HG02759 (cell line): ENCODE measurements at regions not wholly inside any gene's neighbourhood (a gene's known extent, or its start where the extent isn't known, plus 50 kb on each side); places are given as distances from the start of the nearest gene placed in this dataset.
"Not testable (repeated sequence)": the region's sequence is repeated elsewhere in the genome, so short reads cannot be mapped to it uniquely, and the experiment has no call there.

Experiments used
- ATAC-seq: cut with Tn5 transposase; IDR thresholded peaks from one replicate; pipeline ENCODE4 v1.9.1; 2021; ENCODE audit warnings: mild to moderate bottlenecking, moderate library complexity; ENCODE audit not compliant: unreplicated experiment

DNA sequence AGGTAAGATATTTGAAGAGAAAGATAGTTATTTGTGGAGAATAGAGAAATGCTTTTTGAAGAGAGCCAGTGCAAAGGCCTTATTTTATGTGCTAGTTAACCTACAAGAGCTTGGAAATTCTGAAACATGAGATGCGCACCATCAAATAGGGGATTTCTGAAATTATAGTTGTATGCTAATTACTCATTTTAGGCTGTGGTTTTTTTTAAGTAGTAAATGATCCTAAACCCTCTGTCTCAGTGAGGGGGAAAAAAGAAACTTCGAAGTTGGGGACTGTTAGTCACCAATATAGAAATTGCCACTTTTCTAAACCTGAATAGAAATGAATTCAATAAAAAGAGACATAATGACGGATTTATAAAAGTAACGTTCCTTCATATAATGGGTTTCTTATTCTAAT lies 119.3 kb upstream of the MDFIC start:
- no peak for ATAC-seq

DNA sequence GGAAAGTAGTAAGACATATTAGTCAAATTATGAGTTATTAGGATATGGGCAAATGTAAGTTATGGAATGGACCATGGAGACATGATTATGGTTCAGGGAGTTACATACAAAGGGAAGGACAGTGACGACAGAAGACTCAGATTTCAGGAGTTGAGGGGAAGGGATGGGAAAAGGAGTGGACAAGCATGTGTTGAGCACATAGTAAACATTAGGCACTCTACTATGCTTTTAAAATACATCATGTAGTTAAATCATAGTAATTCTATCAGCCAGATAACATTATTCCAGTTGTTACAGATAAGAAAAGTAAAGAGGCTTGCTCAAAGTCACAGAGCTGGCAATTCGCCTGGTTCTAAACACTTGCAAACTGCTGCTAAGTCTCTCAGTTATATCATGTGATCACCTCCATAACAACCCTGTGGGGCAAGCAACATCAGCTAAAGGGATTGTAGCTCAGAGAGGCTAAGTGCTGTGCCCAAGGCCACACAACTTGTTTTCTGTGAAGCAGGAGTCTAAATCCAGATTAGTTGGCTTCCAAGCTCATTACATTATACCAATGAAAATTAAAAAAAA lies 115.2 kb upstream of the MDFIC start:
- ATAC-seq: no peak

DNA sequence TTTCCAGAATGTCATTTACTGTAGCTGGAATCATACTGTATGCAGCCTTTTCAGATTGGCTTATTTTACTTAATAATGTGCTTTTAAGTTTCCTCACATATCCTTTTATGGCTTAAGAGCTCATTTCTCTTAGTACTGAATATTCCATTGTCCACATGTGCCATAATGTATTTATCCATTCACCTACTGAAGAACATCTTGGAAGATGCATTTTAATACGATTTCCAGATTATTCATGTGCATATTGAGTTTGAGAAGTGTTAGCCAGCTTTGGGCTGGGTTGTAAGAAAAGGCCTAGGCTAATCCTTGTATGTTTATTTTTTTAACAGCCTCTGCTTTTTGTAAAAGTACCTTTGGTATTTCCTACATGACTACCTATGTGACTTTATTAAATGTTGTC lies 109.3 kb upstream of the MDFIC start:
- no peak for ATAC-seq

- ATAC-seq: no peak
Measured at GRCh38 chr7:114813624-114814023, 108.3 kb upstream of the MDFIC start.

DNA sequence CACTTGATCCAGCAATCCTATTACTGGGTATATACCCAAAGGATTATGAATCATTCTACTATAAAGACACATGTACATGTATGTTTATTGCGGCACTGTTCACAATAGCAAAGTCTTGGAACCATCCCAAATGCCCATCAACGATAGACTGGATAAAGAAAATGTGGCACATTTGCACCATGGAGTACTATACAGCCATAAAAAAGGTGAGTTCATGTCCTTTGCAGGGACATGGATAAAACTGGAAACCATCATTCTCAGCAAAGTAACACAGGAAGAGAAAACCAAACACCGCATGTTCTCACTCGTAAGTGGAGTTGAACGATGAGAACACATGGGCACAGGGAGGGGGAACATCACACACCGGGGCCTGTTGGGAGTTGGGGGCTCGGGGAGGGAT lies 104.9 kb upstream of the MDFIC start:
- not testable (repeated sequence) for ATAC-seq

DNA sequence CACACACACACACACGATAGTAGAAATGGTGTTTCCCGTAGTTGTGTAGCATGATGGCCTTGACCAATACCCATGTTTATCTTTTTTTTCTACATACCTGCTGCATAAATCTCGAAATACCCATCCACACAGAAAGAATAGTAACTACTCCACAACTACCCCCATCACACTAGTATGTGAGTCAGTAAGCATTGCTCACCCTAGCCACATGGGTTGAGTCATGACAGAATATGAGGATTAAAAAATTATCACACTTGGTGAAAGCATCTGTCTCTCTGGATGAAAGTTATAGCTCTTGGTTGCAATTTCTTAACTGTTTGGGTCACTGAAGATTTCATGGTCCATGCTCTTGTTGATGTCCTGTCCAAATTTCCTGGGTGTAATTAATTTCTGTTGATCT lies 103.4 kb upstream of the MDFIC start:
- ATAC-seq: no peak

DNA sequence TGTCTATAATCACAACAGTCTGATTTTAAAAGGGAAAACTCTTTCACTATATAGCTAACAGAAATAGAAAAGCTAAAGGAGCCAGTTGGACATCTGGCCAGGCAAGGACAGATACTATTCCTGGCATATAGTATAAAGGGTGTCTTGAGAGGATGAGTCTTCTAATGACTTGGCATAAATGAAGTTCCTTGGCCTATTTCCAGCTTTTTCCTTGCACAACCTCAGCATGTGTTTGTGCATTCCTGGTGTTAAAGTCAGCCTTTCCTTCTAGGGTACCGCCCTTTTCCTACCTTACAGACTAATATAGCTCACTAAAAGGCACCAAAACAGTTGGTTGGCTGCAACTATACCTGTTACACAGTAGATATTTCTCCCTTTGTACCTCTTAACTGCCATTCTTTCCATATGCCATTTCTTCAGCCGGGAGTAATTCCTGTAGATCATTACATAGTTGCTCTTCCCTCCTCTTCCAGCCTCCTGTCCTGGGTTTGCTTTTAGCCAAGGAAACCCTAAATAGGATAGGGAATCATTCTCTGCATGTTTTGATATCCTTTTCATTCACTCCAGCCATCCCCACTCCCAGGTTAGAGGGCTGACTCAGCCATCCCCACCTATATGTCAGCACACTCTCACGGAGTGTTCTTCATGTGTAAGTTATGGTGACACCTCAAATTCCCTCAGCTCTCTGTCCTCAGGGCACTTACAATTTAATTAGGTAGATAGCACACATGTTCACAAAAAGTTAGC lies 102.1 kb upstream of the MDFIC start:
- ATAC-seq: no peak

GRCh38 chr7:114821030-114821900 lies 100.6 kb upstream of the MDFIC start:
- ATAC-seq: no peak

DNA sequence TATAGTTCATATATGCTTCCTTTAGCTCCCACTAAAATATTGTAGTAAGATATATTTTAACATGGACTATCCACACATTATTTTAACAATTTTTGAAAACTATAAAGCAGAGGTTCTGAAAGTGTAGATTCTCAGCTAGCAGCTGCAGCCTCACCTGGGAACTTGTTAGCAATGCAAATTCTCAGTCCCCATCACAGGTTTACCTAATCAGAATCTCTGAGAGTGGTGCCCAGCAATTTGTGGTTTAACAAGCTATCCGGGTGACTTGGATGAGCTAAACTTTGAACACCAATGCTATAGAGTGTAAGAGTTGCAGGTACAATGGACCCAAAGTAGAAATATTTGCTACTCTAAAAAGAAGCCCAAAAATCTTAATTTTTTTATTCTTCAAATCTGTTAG lies 99.8 kb upstream of the MDFIC start:
- ATAC-seq: no peak

DNA sequence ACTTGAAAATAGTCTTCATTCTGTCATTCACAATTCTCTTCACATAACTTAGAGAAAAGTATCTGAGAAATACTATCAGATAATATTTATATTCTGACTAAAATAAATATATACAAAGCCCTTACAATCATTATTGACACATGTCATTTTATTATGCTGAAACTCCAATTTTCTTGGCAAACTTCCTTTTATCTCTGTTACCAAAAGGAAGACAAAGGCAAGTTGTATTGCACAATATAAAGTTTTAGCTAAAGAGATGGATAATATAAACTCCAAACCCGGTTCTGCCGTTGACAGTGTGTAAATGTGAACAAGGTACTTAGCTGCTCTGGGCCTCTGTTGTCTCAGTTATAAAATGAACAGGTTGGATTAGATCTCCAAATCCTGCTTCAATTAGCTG lies 99.0 kb upstream of the MDFIC start:
- ATAC-seq: no peak

DNA sequence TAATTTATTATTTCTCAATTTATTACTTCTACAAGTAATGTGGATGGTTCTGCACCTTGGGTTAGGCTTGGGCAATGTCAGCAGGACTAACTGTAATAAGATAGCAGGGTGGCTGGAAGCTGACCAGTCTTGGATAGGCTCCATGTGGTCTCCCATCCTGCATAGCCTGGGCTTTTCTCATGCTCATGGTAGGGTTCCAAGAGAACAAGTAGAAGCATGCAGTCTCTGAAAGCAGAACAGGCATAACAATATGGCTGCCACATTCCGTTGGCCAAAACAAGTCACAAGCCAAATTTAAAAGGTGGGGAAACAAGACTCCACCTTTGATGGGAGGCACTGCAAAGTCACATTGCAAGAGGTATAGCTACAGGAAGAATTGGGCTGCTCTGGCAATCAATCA lies 98.6 kb upstream of the MDFIC start:
- no peak for ATAC-seq

- ATAC-seq: no peak
Measured at GRCh38 chr7:114825423-114825951, 96.4 kb upstream of the MDFIC start.

DNA sequence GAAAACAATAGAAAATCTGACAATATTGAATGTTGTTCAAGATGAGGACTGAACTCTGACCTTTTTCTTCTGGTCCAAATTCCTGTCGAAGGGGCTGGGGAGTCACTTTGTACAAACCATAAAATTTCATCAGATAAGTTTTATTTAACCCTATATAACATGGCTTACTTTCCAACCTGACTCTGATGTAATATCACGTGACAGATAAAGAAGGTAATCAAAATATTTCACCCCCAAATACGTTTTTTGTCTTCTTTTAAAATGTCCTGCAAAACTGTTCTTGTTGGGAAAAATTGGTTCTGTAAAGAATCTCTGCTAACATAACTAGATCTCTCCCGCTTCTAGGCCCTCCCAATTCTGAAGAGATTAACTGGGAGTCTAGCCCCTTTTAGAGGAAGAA lies 90.9 kb upstream of the MDFIC start:
- no peak for ATAC-seq

DNA sequence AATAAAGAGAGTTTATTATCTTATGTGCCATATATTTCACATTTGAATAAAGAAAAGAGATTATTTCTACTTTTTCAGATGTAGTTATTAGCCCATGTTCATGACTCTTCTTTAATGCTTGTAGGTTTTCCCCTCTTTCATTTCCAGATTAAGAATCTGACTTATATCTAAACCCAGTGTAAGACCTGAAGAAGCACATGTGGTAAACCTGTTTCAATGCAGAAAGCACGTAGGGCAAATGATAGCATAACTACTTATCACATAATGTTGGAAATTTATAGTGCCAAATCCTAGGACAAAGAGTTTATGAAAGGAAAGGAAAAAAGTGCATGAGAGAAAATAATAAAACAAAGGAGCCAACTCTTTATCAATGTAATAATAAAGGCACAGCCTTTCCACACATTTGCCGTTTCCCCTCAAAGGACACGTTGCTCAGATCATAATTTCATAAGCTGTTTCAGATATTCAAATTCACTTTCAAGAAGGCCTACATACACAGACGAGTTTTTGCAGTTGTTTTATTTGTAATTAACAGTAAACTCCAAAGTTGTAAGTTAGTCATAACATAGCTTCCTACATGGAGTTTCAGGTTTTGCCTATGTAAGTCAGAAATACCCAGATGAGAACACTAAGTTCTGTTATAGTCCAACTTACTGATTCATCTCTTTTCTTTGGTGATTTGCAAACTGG lies 88.8 kb upstream of the MDFIC start:
- ATAC-seq: peak; percentile 92

GRCh38 chr7:114835303-114835702 lies 86.6 kb upstream of the MDFIC start:
- ATAC-seq: no peak

GRCh38 chr7:114835861-114836260 lies 86.0 kb upstream of the MDFIC start:
- no peak for ATAC-seq

DNA sequence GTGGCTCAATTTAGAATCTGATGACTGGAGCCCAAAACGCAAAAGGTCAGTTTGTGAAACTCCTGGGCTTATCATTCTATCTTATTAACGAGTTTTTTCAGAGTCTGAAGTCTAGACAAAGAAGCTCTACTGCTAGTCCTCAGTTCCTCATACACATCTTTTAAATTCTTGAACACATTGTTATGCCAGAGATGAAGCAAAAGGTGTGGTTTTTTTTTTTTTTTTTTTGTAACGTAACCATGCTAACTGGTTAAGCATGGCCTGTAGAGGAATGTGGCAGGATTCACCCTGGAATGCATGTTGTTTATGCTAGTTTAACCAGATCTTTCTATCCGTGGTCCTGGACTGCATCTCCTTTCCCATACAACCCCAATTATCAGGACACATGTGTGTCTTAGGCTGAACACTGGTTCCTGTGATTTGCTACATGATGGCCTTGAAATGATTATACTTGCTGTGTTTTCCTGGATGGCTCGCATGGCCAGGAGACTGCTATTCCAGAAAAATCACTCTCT lies 79.3 kb upstream of the MDFIC start:
- ATAC-seq: no peak

- ATAC-seq: peak; percentile 40
Measured at GRCh38 chr7:114843102-114843501, 78.8 kb upstream of the MDFIC start.

DNA sequence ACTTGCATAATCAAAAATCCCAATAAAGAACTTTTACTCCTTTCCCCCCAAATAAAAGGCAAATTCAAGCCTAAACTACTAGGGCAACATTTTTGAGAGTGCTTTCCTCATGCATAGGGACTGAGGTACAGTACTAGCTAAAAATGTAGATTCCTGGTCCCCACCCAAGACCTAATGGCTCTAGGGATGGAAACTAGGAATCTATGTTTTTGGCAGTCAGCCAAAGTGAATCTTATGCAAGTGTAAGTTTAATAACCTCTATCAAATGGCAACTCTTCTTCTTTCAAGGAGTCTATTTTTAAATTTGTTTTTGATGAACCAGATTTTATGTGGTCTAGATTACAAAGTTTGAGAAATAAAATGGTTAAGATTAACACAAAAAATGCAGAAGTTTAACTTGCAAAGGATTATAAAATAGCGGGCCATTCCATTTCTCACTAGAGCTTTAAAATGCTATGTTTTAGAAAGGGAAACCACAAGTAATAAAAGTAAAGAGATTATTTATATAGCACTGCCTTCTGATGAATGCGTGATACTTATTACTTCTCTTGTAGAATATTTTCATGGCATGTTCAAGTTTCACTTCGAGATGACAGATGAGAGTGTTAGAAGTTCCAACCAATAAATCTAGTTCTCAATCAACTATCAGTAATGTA lies 70.4 kb upstream of the MDFIC start:
- ATAC-seq: no peak

GRCh38 chr7:114852293-114852692 lies 69.6 kb upstream of the MDFIC start:
- no peak for ATAC-seq
